H1 (cell line): ENCODE measurements at regions not wholly inside any gene's neighbourhood (a gene's known extent, or its start where the extent isn't known, plus 50 kb on each side); places are given as distances from the start of the nearest gene placed in this dataset.

ENCODE experiments used
- CEBPB ChIP-seq: IDR thresholded peaks from 2 replicates; pipeline ENCODE4 v1.6.1; 2012; ENCODE audit warnings: low read depth, low read length
- CTCF ChIP-seq, 3 experiments: IDR thresholded peaks; 1 replicate in 2 of 3; 2 replicates in 1 of 3; pipeline versions ENCODE4 v1.5.1 to v1.6.1; 2011; ENCODE audit warnings: low read length in 3 of 3, mild to moderate bottlenecking in 3 of 3, inconsistent platforms in 2 of 3, low read depth in 1 of 3, moderate library complexity in 1 of 3; ENCODE audit not compliant: insufficient read depth in 1 of 3; ENCODE audit errors: control extremely low read depth in 1 of 3

- TF ChIP-seq CTCF (IDR thresholded peaks at IDR 0.05; ENCODE audit: control extremely low read depth in 1 of 3, insufficient read depth in 1 of 3, low read depth in 1 of 3, low read length in 3 of 3): no peak
- TF ChIP-seq CEBPB: no peak
Measured at GRCh38 chrX:37083880-37084279, 75.7 kb downstream of the FAM47C start.
